Vagina (tissue), 2 donors: ENCODE measurements at regions not wholly inside any gene's neighbourhood (a gene's known extent, or its start where the extent isn't known, plus 50 kb on each side); places are given as distances from the start of the nearest gene placed in this dataset.

ENCODE experiments used
- CTCF ChIP-seq, 3 experiments: fragments of 450-650 bp in 2 of 3; fragments of 200-600 bp in 1 of 3; sonication (generic) in 1 of 3; IDR thresholded peaks; one replicate each; pipeline ENCODE4 v1.5.1; 2017 to 2019; ENCODE audit warnings: antibody characterized with exemption in 3 of 3, mild to moderate bottlenecking in 2 of 3, moderate library complexity in 2 of 3
- POLR2A ChIP-seq, 2 donors: fragments of 450-650 bp; IDR thresholded peaks; one replicate each; pipeline ENCODE4 v1.6.1; 2017; ENCODE audit warnings: antibody characterized with exemption in 2 of 2, mild to moderate bottlenecking in 2 of 2, moderate library complexity in 2 of 2

DNA sequence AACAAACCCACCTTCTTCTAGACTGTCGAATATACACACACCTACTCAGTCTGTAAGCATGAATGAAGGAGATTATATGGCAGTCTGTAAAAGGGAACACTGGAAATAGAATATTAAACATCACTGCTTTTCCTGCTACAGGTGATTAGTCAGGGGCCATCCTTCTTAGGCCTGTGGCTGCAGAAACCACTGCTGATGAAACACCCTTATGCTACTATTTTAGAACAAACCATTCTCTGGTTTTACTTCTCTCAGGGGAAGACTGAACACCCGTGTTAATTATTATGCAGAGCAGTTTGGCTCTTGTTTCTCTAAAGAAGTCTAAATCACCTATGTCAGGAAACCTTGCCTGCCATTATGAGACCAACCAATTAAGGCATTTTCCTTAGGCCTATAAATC, 351.1 kb upstream of the KLF6 start:
- TF ChIP-seq CTCF (IDR thresholded peaks at IDR 0.05) (no peak), POLR2A (IDR thresholded peaks at IDR 0.05) (no peak)
